Astrocyte (in vitro differentiated cells and primary cell): ENCODE measurements at regions not wholly inside any gene's neighbourhood (a gene's known extent, or its start where the extent isn't known, plus 50 kb on each side); places are given as distances from the start of the nearest gene placed in this dataset.

Source experiments
- EZH2 ChIP-seq: IDR thresholded peaks from 2 replicates; pipeline ENCODE4 v1.6.1; 2012; ENCODE audit warnings: mild to moderate bottlenecking, low read length, inconsistent platforms; ENCODE audit not compliant: insufficient read depth
- TF ChIP-seq, protein P1 (sequence below): IDR thresholded peaks from 2 replicates; pipeline ENCODE4 v1.5.1; 2011; ENCODE audit warnings: low read depth, mild to moderate bottlenecking, inconsistent platforms, low read length, moderate library complexity; ENCODE audit not compliant: insufficient read depth

DNA sequence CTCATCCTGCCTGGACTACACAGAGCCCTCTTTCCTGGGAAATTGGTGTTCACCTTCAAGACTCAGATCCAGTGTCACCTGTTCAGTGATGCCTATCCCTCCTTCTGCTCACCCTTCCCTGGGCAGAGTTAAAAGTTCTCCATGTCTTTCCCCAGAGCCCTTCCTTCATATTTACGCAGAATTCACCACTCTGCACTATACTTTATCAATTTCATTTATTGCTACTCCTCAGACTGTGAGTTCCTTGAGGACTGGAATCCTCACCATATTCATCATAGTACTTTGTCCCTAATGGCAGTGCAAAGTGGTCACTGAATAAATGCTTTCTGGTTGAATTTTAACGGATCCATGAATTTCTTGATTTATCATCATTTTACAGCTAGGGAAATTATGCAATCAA is 300.0 kb downstream of the CHRM3 start:
- TF ChIP-seq, protein P1, sequence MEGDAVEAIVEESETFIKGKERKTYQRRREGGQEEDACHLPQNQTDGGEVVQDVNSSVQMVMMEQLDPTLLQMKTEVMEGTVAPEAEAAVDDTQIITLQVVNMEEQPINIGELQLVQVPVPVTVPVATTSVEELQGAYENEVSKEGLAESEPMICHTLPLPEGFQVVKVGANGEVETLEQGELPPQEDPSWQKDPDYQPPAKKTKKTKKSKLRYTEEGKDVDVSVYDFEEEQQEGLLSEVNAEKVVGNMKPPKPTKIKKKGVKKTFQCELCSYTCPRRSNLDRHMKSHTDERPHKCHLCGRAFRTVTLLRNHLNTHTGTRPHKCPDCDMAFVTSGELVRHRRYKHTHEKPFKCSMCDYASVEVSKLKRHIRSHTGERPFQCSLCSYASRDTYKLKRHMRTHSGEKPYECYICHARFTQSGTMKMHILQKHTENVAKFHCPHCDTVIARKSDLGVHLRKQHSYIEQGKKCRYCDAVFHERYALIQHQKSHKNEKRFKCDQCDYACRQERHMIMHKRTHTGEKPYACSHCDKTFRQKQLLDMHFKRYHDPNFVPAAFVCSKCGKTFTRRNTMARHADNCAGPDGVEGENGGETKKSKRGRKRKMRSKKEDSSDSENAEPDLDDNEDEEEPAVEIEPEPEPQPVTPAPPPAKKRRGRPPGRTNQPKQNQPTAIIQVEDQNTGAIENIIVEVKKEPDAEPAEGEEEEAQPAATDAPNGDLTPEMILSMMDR = no peak
- no peak for TF ChIP-seq EZH2
